ENCODE measurements at regions not wholly inside any gene's neighbourhood (a gene's known extent, or its start where the extent isn't known, plus 50 kb on each side); places are given as distances from the start of the nearest gene placed in this dataset.
"Not testable (repeated sequence)": the region's sequence is repeated elsewhere in the genome, so short reads cannot be mapped to it uniquely, and the experiment has no call there.

- no peak for DNase-seq (ENCODE audit: low read depth, low spot score)
Observed at GRCh38 chr3:21894459-21895340, 143.7 kb upstream of the ZNF385D start.

DNA sequence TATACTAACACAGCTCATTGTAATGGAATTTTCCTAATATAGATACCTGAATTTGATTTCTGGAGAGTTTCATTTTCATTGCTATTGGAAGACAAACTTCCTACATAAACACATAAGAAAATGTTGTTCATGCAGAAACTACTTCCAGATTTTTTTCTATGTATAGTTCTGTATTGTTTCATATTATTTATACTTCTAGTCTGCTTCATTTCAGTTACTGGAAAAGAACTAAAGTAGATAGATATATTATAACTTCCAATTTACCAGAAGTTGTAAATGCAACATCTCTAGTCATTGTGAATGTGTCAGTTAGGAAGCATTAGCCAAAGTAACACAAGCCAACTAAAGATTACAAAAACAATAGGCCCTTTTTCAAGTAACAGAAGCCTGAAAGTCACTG is 147.3 kb upstream of the ZNF385D start:
- no peak for DNase-seq (ENCODE audit: low read depth, low spot score)

DNA sequence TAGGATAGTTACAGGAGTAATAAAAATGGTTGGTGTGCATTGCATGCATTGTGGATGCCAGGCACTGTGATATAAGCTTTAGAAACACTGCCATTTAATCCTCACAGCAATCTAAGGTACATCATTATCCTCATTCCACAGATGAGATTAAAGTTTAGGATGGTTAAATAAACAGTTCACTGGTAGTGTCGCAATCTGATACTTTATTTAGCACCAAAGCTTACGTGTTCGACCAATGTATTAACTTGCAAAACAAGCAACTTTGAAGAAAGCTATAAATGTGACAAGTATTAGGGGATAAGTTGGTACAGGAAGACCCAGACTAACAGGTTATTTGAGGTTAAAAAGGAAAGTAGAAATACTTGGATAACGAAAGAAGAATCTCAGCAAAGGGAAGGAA is 150.5 kb upstream of the ZNF385D start:
- no peak for DNase-seq (ENCODE audit: low read depth, low spot score)

DNA sequence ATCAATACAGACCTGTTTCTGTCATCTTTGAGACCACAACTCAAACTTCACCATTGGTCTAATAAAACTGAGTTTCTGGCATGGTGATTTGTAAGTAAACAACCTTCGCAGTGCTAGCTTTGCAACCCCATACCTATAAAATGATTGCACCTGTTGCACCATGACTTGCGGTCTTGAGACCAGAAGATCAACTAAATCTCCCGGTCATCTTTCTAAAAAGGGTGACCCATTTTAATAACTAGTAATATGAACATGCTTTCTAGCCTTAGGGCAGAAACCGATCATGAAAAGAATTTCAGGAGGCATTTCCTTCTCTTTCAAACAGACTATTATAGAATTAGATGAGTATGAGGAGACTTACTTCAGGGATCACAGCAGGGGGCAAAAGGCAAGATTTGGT is 151.9 kb upstream of the ZNF385D start:
- no peak for DNase-seq (ENCODE audit: low read depth, low spot score)

- DNase-seq (ENCODE audit: low read depth, low spot score), result no peak
Observed at GRCh38 chr3:21909096-21909495, 158.1 kb upstream of the ZNF385D start.

DNA sequence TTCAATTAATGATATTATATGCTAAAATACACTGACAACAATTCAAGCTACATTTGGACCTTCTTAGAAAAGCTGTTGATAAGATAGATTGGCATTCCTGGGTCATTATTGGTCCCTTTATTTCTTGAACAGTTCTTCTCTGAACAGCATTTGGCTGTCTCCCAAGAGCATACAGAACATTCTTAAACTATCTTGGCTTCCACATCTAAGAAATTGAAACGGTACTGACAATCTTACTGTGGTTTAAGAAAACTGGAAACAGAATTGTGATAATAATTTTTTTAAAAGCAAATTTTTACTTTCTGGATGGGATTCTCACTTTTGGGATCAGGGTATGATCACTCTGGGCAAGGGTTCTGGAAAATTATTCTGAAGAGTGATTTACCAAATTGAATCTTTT is 161.7 kb upstream of the ZNF385D start:
- DNase-seq (ENCODE audit: low read depth, low spot score), result no peak

DNA sequence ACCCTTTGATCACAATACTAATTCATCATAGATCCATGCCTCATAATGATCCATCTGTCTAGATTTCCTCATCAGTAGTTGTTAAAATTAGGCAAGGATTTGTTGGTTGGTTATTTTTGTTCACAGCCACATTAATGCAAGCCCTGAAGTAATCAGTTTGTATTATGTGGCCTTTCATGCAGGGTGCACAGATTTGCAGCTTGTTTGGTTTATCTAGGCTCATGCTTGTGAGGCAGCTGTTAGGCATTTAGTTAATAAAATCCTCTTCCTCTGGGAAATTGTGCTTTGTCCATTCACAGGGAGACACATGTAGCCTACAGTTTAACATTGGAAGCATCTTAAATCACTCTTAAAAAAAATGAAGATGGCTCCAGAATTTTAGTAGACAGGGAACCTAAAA is 162.8 kb upstream of the ZNF385D start:
- no peak for DNase-seq (ENCODE audit: low read depth, low spot score)

- no peak for DNase-seq (ENCODE audit: low read depth, low spot score)
Observed at GRCh38 chr3:21914451-21914850, 163.4 kb upstream of the ZNF385D start.

GRCh38 chr3:21919383-21919782 is 168.4 kb upstream of the ZNF385D start:
- DNase-seq (ENCODE audit: low read depth, low spot score), result no peak

DNA sequence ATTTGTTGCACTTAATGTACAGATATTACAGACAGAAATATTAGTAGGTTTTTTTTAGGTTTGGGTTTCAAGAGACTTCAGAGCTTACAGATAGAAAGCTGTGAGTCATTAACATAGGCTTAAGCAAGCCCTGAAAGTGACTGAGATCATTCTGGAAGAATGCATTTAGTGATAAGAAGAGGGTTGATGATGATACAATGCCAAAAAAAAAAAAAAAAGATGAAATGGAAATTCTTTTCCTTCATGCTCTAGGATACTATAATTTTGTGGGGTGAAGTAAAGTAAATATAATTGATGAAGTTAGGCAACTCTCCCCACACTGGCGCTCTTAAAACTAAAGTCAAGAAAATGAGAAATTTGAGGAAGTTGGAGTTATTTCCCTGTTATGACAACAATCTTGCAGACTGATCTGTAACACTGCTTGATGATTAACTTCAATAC is 169.4 kb upstream of the ZNF385D start:
- DNase-seq (ENCODE audit: low read depth, low spot score), result no peak

- DNase-seq (ENCODE audit: low read depth, low spot score), result not testable (repeated sequence)
Observed at GRCh38 chr3:21923156-21923555, 172.1 kb upstream of the ZNF385D start.

DNA sequence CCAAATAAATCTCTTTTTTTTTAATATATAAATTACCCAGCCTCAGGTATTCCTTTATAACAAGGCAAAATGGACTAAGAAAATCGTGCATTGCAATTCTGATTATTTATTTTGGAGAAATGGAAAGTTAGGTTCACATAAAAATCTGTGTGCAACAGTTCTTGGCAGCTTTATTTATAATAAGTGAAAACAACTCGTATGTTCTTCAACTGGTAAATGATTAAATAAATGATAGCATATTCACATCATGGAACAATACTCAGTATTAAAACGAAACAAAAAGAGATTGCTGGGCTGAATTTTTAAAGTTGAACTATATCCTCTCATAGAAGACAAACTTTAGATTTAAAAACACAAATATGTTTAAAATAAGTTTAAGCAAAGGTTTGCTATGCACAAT is 176.3 kb upstream of the ZNF385D start:
- DNase-seq (ENCODE audit: low read depth, low spot score), result no peak

DNA sequence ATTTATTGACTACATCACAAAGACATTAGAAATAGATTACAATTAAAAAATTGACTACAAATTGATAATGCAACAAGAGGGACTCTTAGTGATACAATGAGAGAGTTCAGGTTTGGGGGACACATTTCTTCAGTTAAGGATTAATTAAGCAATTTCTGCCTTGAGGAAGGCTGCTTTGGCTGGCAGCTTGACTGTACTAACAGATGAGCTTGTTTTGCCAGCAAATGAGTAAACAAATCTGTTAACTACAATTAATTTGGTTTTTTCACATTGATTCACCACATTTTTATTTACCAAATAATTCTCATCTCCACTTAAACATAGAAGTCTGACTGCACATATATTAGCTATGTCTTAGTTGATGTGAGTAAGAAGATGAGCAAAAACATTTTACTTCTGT is 183.6 kb upstream of the ZNF385D start:
- DNase-seq (ENCODE audit: low read depth, low spot score), result no peak

GRCh38 chr3:21936207-21936606 is 185.2 kb upstream of the ZNF385D start:
- DNase-seq (ENCODE audit: low read depth, low spot score), result no peak

DNA sequence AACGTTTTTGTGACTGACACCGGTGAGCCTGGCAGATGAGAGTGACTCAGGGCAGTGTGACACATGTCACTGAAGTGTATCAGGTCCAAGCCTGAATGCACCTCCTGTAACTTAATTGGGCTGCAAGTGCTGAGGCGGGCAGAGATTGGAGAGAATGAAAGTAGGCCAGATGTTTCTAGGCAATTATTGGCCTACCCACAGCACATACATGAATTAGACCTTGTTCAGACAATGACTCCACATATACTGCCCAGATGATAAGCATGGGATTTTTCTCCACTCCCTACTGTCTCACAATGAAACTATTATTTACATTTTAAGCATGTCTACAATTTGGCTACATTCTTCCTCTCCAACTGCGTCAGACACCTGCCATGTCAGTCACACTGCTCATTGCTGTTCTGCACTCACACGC is 187.3 kb upstream of the ZNF385D start:
- no peak for DNase-seq (ENCODE audit: low read depth, low spot score)

GRCh38 chr3:21942328-21942727 is 191.3 kb upstream of the ZNF385D start:
- no peak for DNase-seq (ENCODE audit: low read depth, low spot score)

DNA sequence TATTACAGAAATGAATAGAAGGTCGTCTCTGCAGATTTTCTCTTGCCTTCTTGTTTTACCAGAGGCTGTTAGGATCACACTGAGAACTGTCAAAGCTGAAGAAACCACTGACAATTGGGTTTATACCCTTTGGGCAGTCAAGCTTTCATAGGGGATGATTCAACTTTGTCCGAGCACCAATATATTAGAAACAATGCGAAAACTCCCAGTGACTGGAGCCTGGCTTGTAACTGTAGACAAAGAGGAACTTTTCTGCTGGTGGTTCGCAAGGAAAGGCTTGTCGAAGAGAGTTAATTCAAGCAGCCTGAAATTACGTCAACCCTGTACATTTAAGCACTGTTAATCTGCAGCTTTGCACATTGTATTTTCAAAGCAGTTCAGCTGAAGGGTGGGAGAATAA is 193.2 kb upstream of the ZNF385D start:
- no peak for DNase-seq (ENCODE audit: low read depth, low spot score)

- no peak for DNase-seq (ENCODE audit: low read depth, low spot score)
Observed at GRCh38 chr3:21952856-21953255, 201.8 kb upstream of the ZNF385D start.

GRCh38 chr3:21954709-21955108 is 203.7 kb upstream of the ZNF385D start:
- DNase-seq (ENCODE audit: low read depth, low spot score), result no peak

DNA sequence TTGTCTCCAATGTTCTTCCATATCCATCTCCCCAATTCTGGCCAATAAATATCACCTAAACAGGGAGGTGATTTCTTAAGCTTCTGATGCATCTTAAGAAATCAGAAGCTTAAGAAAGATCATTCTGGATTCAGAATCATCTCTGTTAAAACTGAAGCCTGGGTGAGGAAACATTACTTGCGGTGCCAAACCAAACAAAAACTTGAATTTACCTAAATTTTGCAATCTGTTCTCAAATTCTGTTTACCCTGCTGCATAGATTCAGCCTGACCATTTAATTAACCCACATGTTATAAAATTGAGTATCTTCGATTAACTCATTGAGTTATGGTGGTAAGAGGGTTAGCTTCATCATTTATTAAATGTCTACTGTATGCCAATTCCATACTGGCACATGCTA is 204.4 kb upstream of the ZNF385D start:
- DNase-seq (ENCODE audit: low read depth, low spot score), result no peak

GRCh38 chr3:21960033-21960432 is 209.0 kb upstream of the ZNF385D start:
- no peak for DNase-seq (ENCODE audit: low read depth, low spot score)

DNA sequence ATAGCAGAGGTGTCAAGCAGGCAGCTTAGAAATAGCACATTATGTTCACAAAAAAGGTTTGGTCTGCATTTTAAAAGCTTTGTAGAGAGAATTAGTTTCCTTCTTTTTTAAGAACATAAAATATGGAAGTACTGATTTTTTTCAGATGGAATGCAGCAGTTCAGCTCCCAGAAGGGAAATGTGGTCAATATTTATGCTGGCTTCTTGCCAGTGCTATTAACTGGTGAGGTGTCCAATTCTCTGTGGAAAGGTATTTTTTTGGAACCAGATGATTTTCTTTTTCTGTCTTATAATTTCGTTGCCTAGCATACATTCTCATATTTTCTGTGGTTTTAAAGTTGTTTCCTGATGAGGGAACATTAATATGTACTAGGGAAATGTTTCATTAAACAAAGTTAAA is 211.4 kb upstream of the ZNF385D start:
- DNase-seq (ENCODE audit: low read depth, low spot score), result no peak

- DNase-seq (ENCODE audit: low read depth, low spot score), result not testable (repeated sequence)
Observed at GRCh38 chr3:21966457-21966856, 215.4 kb upstream of the ZNF385D start.

- DNase-seq (ENCODE audit: low read depth, low spot score), result no peak
Observed at GRCh38 chr3:21979706-21980105, 228.7 kb upstream of the ZNF385D start.

Measured in brain pericyte (primary cell).